ENCODE measurements at regions not wholly inside any gene's neighbourhood (a gene's known extent, or its start where the extent isn't known, plus 50 kb on each side); places are given as distances from the start of the nearest gene placed in this dataset.

GRCh38 chr7:15086131-15086611 lies 183.6 kb upstream of the DGKB start:
- H3K27ac ChIP-seq (ENCODE audit: insufficient read depth, low read length) = no peak overlapping the region
- no peak overlapping the region for H2BK15ac ChIP-seq (ENCODE audit: low read depth, low read length)
- H3K9me1 ChIP-seq (ENCODE audit: insufficient read depth, low read length) = no peaks in the 10 kb centered on the region
- H3K4ac ChIP-seq (ENCODE audit: low read depth, low read length) = no peak overlapping the region
- no peaks in the 10 kb centered on the region for H4K20me1 ChIP-seq (ENCODE audit: insufficient read depth, low read length)
- 60% methylated on average over 1 of the region's 3 CpGs; no CpG with 5 or more reads in 1 of the 2 experiments for WGBS, 2 experiments (ENCODE audit: extremely low coverage in 2 of 2, insufficient read length in 1 of 2)
- H3K9ac ChIP-seq (ENCODE audit: low read depth, low read length) = no peak overlapping the region
- H2BK20ac ChIP-seq (ENCODE audit: low read depth, low read length) = no peak overlapping the region
- ATAC-seq (ENCODE audit: low read depth) (no peak), DNase-seq (no peak)
- H3K4me1 ChIP-seq (ENCODE audit: control insufficient read depth, insufficient read depth, low read length) = no peaks in the 10 kb centered on the region
- no peak overlapping the region for H2AFZ ChIP-seq (replicated peaks; ENCODE audit: low read length, poor library complexity)
- no TSS peak for BruUV-seq (replicated peaks)
- H4K8ac ChIP-seq (ENCODE audit: low read depth in 2 of 2, low read length in 2 of 2) = no peak overlapping the region
- in situ Hi-C loops (cut with MboI; ENCODE audit: low sequenced_read_pairs) = no loop called here
- no peak overlapping the region for H2BK120ac ChIP-seq (ENCODE audit: low read depth, low read length)
- no peak overlapping the region for H3K56ac ChIP-seq (ENCODE audit: extremely low read depth, insufficient read depth, low read length)
- no peak for TF ChIP-seq RCOR1 (IDR thresholded peaks at IDR 0.05; ENCODE audit: insufficient replicate concordance, low read length)
- no peak for TF ChIP-seq RAD21 (IDR thresholded peaks at IDR 0.05; ENCODE audit: low read length)
- TF ChIP-seq, protein P1, sequence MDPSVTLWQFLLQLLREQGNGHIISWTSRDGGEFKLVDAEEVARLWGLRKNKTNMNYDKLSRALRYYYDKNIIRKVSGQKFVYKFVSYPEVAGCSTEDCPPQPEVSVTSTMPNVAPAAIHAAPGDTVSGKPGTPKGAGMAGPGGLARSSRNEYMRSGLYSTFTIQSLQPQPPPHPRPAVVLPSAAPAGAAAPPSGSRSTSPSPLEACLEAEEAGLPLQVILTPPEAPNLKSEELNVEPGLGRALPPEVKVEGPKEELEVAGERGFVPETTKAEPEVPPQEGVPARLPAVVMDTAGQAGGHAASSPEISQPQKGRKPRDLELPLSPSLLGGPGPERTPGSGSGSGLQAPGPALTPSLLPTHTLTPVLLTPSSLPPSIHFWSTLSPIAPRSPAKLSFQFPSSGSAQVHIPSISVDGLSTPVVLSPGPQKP (IDR thresholded peaks at IDR 0.05; ENCODE audit: borderline replicate concordance, low read depth, low read length) = no peak
- TF ChIP-seq SMC3 (IDR thresholded peaks at IDR 0.05; ENCODE audit: low read depth, low read length) = no peak
- TF ChIP-seq MAFK (IDR thresholded peaks at IDR 0.05; ENCODE audit: low read depth, low read length) = no peak
- no peak for TF ChIP-seq FOS (IDR thresholded peaks at IDR 0.05; ENCODE audit: low read depth, low read length)
- TF ChIP-seq CTCF (conservative IDR thresholded peaks at IDR 0.05; ENCODE audit: low read depth, low read length) = no peak
- TF ChIP-seq MXI1 (IDR thresholded peaks at IDR 0.05; ENCODE audit: borderline replicate concordance, low read depth, low read length) = no peak
- no peak for TF ChIP-seq RFX5 (IDR thresholded peaks at IDR 0.05; ENCODE audit: low read depth, low read length)
- no peak for TF ChIP-seq CEBPB (IDR thresholded peaks at IDR 0.05; ENCODE audit: low read depth, low read length)
- TF ChIP-seq POLR2A (IDR thresholded peaks at IDR 0.05; ENCODE audit: low read depth, low read length) = no peak
- no peak for TF ChIP-seq BHLHE40 (IDR thresholded peaks at IDR 0.05; ENCODE audit: low read depth, low read length)
- TF ChIP-seq USF2 (IDR thresholded peaks at IDR 0.05; ENCODE audit: low read depth, low read length) = no peak
- H3K36me3 ChIP-seq (ENCODE audit: control insufficient read depth, insufficient read depth, low read length) = no peaks in the 10 kb centered on the region
- H2AK5ac ChIP-seq (ENCODE audit: low read depth, low read length) = no peak overlapping the region
- no peak overlapping the region for H4K5ac ChIP-seq (ENCODE audit: low read depth, low read length)
- no peak overlapping the region for H3K4me3 ChIP-seq (ENCODE audit: insufficient read depth, low read depth, low read length)
- intact Hi-C loops (cut with micrococcal nuclease) = no loop called here
- ChIA-PET CTCF (no interaction called here), POLR2A (ENCODE audit: unreplicated experiment) (no interaction called here)
- H2BK5ac ChIP-seq (ENCODE audit: low read depth, low read length, poor library complexity, severe bottlenecking) = no peak overlapping the region
- dilution Hi-C loops (cut with HindIII; ENCODE audit: low sequenced_read_pairs, unreplicated experiment) = no loop called here
- no peaks in the 10 kb centered on the region for H3K27me3 ChIP-seq (ENCODE audit: control insufficient read depth, insufficient read depth, low read length)
- H3K9me3 ChIP-seq (ENCODE audit: control insufficient read depth, insufficient read depth, low read length) = no peaks in the 10 kb centered on the region; the same call in 1 of the 2 replicates
- H3K79me1 ChIP-seq (ENCODE audit: low read depth in 1 of 2, low read length in 2 of 2) = no peaks in the 10 kb centered on the region
- no peak overlapping the region for H3K23ac ChIP-seq (ENCODE audit: low read depth, low read length)
- H3K18ac ChIP-seq (ENCODE audit: low read depth, low read length) = no peak overlapping the region
- no peak overlapping the region for H4K91ac ChIP-seq (ENCODE audit: insufficient read depth, low read depth, low read length)
- no peak overlapping the region for H3K4me2 ChIP-seq (ENCODE audit: low read depth, low read length)
- H3K14ac ChIP-seq (replicated peaks; ENCODE audit: low read depth, low read length) = no peak overlapping the region
- no peak overlapping the region for H2AK9ac ChIP-seq (replicated peaks; ENCODE audit: low read depth, low read length, poor library complexity)

All from IMR-90 (cell line).